Chondrocyte (in vitro differentiated cells): ENCODE measurements at regions not wholly inside any gene's neighbourhood (a gene's known extent, or its start where the extent isn't known, plus 50 kb on each side); places are given as distances from the start of the nearest gene placed in this dataset.
A peak's percentile ranks its signal among the peaks of the same experiment; 100 is the strongest.

Source experiments
- DNase-seq: peaks from one replicate; pipeline ENCODE4 v3.0.0; 2021; ENCODE audit warnings: mixed read lengths, low spot score
- H3K27ac Mint-ChIP-seq: one replicate; pipeline ENCODE4 v1.8.0; 2021; ENCODE audit warnings: mild to moderate bottlenecking, moderate library complexity, mixed read lengths; ENCODE audit not compliant: unreplicated experiment
- H3K27me3 Mint-ChIP-seq: 2 replicates; pipeline ENCODE4 v1.8.0; 2021; ENCODE audit warnings: low read depth, mixed read lengths
- H3K36me3 Mint-ChIP-seq: 2 replicates; pipeline ENCODE4 v1.8.0; 2021; ENCODE audit warnings: low read depth, mixed read lengths
- H3K4me1 Mint-ChIP-seq: 2 replicates; pipeline ENCODE4 v1.8.0; 2021; ENCODE audit warnings: low read depth, mild to moderate bottlenecking, mixed read lengths
- H3K4me3 Mint-ChIP-seq: one replicate; pipeline ENCODE4 v1.8.0; 2021; ENCODE audit warnings: mild to moderate bottlenecking, moderate library complexity, mixed read lengths; ENCODE audit not compliant: unreplicated experiment
- H3K9me3 Mint-ChIP-seq: 2 replicates; pipeline ENCODE4 v1.8.0; 2021; ENCODE audit warnings: low read depth, mixed read lengths
- CTCF ChIP-seq: fragments of 200-600 bp; sonication (generic); IDR thresholded peaks from 2 replicates; pipeline ENCODE4 v1.5.0; 2021; ENCODE audit warnings: antibody characterized with exemption, mild to moderate bottlenecking, moderate library complexity

- peaks cover 25% of the 10 kb centered on the region for H3K4me1 Mint-ChIP-seq
- no peaks in the 10 kb centered on the region for H3K36me3 Mint-ChIP-seq
- no peak for DNase-seq
- H3K4me3 Mint-ChIP-seq: no peak overlapping the region
- H3K27ac Mint-ChIP-seq: no peak overlapping the region
- H3K27me3 Mint-ChIP-seq: no peaks in the 10 kb centered on the region
- no peaks in the 10 kb centered on the region for H3K9me3 Mint-ChIP-seq
- TF ChIP-seq CTCF: no peak
Measured at GRCh38 chr13:29706923-29707322, 111.4 kb upstream of the SLC7A1 start.

- no peak overlapping the region for H3K27ac Mint-ChIP-seq
- H3K27me3 Mint-ChIP-seq: no peaks in the 10 kb centered on the region
- no peak for TF ChIP-seq CTCF
- no peaks in the 10 kb centered on the region for H3K9me3 Mint-ChIP-seq
- peaks cover 25% of the 10 kb centered on the region for H3K4me1 Mint-ChIP-seq
- no peak for DNase-seq
- no peak overlapping the region for H3K4me3 Mint-ChIP-seq
- no peaks in the 10 kb centered on the region for H3K36me3 Mint-ChIP-seq
Measured at GRCh38 chr13:29704648-29705047, 109.2 kb upstream of the SLC7A1 start.

- Mint-ChIP-seq H3K4me1 (peaks cover 25% of the 10 kb centered on the region), H3K27me3 (no peaks in the 10 kb centered on the region), H3K9me3 (no peaks in the 10 kb centered on the region), H3K27ac (peak overlapping the region; percentile 75), H3K36me3 (no peaks in the 10 kb centered on the region), H3K4me3 (no peak overlapping the region)
- no peak for TF ChIP-seq CTCF
- no peak for DNase-seq
Measured at GRCh38 chr13:29703421-29703820, 107.9 kb upstream of the SLC7A1 start.

- no peak for DNase-seq
- TF ChIP-seq CTCF: no peak
Measured at GRCh38 chr13:29702912-29703351, 107.4 kb upstream of the SLC7A1 start.

GRCh38 chr13:29698106-29698505 is 102.6 kb upstream of the SLC7A1 start:
- H3K27ac Mint-ChIP-seq: no peak overlapping the region
- no peak for TF ChIP-seq CTCF
- no peaks in the 10 kb centered on the region for H3K36me3 Mint-ChIP-seq
- peaks cover 3% of the 10 kb centered on the region for H3K9me3 Mint-ChIP-seq
- no peak overlapping the region for H3K4me3 Mint-ChIP-seq
- DNase-seq: no peak
- no peaks in the 10 kb centered on the region for H3K27me3 Mint-ChIP-seq
- peaks cover 8% of the 10 kb centered on the region for H3K4me1 Mint-ChIP-seq

More at GRCh38 chr13:29702912-29703351, 107.4 kb upstream of the SLC7A1 start:
- Mint-ChIP-seq H3K4me1 (peaks cover 25% of the 10 kb centered on the region), H3K36me3 (no peaks in the 10 kb centered on the region), H3K27ac (peak overlapping the region; percentile 75), H3K4me3 (peak overlapping the region; percentile 43), H3K9me3 (no peaks in the 10 kb centered on the region), H3K27me3 (no peaks in the 10 kb centered on the region)
